ENCODE measurements at regions not wholly inside any gene's neighbourhood (a gene's known extent, or its start where the extent isn't known, plus 50 kb on each side); places are given as distances from the start of the nearest gene placed in this dataset.
A peak's percentile ranks its signal among the peaks of the same experiment; 100 is the strongest.

DNA sequence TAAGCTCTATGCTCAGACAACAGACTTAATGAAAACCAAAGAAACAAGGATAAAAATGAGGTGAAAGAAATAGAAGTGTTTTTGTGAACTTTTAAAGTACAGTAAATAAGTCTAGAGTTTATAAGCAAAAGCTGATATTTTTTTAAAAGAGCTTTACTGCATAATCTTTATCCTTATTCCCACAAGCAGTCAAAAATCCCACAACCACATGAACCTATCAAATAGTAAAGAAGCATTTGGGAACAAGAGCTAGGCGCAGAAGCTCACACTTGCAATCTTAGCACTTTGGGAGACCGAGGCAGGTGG is 103.8 kb upstream of the TJP1 start:
- peak; percentile 88 for TF ChIP-seq CTCF (IDR thresholded peaks at IDR 0.05; ENCODE audit: poor library complexity, severe bottlenecking)
- Histone ChIP-seq H3K36me3 (ENCODE audit: low read depth) (no peaks in the 10 kb centered on the region), H3K9me3 (ENCODE audit: severe bottlenecking) (no peaks in the 10 kb centered on the region), H3K27ac (ENCODE audit: poor library complexity, severe bottlenecking) (peak overlapping the region; percentile 97), H3K4me3 (ENCODE audit: severe bottlenecking) (no peak overlapping the region), H3K27me3 (ENCODE audit: insufficient read depth, poor library complexity, severe bottlenecking) (no peaks in the 10 kb centered on the region), H3K4me1 (ENCODE audit: insufficient read depth, poor library complexity, severe bottlenecking) (peaks cover 51% of the 10 kb centered on the region)
- ATAC-seq (ENCODE audit: low read depth) = no peak
- no peak for DNase-seq (ENCODE audit: low spot score)

DNA sequence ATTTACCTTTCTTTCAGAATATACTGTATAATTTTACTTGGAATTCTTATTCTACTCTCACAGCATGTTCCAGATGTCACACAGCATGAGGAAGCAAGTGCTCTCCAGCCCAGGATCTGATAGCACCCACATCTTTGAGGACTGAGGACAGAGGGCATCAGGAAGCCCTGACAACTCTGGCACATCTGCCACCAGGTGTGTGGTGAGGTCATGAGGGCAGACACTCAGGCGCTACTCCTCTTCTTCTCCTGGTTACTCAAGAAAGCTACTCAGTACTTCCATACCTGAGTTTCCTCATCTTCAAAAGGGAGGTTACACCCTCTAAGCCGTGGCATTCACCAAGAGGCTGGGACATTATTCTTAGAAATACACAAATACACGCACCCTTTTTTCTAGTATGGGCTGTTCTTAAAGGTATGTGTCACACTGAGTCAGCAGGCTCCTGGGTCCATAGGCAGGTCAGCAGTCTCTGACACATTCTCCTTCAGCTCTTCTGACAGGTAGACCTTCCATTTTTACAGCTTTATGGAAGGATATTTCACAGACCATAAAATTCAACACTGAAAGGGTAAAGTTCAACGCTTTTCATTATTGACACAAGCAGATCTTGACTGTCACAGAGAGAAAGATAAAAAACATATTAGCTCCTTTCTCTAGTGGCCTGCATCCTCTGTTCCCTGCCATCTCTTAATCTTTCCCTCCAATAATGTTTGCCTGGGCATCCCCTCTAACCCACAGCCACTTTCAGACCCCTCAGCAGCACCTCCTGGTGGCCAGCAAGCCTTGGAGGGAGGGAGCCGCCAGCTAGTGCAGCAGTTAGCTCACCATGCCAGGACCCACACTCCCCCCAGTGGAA is 103.2 kb upstream of the TJP1 start:
- Histone ChIP-seq H3K9me3 (ENCODE audit: severe bottlenecking) (no peaks in the 10 kb centered on the region), H3K4me1 (ENCODE audit: insufficient read depth, poor library complexity, severe bottlenecking) (peaks cover 56% of the 10 kb centered on the region), H3K27me3 (ENCODE audit: insufficient read depth, poor library complexity, severe bottlenecking) (no peaks in the 10 kb centered on the region), H3K36me3 (ENCODE audit: low read depth) (no peaks in the 10 kb centered on the region), H3K27ac (ENCODE audit: poor library complexity, severe bottlenecking) (peak overlapping the region; percentile 97), H3K4me3 (ENCODE audit: severe bottlenecking) (no peak overlapping the region)
- DNase-seq (ENCODE audit: low spot score) (peak; percentile 94), ATAC-seq (ENCODE audit: low read depth) (peak; percentile 76)
- peak; percentile 99 for TF ChIP-seq CTCF (IDR thresholded peaks at IDR 0.05; ENCODE audit: poor library complexity, severe bottlenecking)

DNA sequence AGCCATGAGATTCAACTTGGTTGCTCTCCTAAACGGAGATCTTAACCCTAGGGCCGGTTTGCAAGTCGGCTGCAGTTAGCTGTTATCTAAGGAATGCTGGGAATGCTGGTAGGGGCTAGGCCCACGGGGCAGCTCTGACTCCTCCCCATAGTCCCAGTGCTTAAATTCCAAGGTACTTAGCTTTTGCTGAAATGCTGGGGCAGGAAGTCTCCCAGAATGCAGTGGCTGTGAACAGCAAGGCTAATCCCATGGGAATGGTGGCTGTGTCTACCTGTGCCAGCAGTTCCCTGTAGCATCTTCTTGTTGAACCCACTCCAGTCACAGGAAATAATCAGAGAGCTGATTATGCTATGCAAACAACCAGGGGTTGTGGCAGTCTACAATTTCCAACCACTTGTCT is 102.5 kb upstream of the TJP1 start:
- no peaks in the 10 kb centered on the region for H3K36me3 ChIP-seq (ENCODE audit: low read depth)
- peak; percentile 86 for DNase-seq (ENCODE audit: low spot score)
- ATAC-seq (ENCODE audit: low read depth) = peak; percentile 55
- peak overlapping the region; percentile 97 for H3K27ac ChIP-seq (ENCODE audit: poor library complexity, severe bottlenecking)
- no peak for TF ChIP-seq CTCF (IDR thresholded peaks at IDR 0.05; ENCODE audit: poor library complexity, severe bottlenecking)
- no peaks in the 10 kb centered on the region for H3K9me3 ChIP-seq (ENCODE audit: severe bottlenecking)
- H3K4me3 ChIP-seq (ENCODE audit: severe bottlenecking) = no peak overlapping the region
- peaks cover 63% of the 10 kb centered on the region for H3K4me1 ChIP-seq (ENCODE audit: insufficient read depth, poor library complexity, severe bottlenecking)
- no peaks in the 10 kb centered on the region for H3K27me3 ChIP-seq (ENCODE audit: insufficient read depth, poor library complexity, severe bottlenecking)

DNA sequence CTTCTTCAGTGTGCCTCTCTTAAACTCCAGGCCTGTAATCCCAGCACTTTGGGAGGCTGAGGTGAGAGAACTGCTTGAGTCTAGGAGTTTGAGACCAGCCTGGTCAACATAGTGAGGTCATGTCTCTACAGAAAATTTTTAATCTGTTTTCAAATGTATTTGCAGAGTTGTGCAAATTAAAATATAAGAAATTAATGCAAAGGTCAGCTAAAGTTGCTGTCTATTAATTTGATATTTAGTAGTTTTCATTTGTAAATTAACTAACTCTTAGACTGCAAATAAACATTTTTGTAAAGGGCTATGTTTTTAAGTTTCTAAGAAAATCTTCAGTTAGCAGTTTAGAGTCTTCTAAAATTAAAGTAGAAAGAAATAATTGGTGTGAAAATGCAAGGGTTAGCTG is 99.9 kb upstream of the TJP1 start:
- peak overlapping the region; percentile 97 for H3K27ac ChIP-seq (ENCODE audit: poor library complexity, severe bottlenecking)
- H3K4me1 ChIP-seq (ENCODE audit: insufficient read depth, poor library complexity, severe bottlenecking) = peaks cover 74% of the 10 kb centered on the region
- H3K36me3 ChIP-seq (ENCODE audit: low read depth) = no peaks in the 10 kb centered on the region
- no peak for TF ChIP-seq CTCF (IDR thresholded peaks at IDR 0.05; ENCODE audit: poor library complexity, severe bottlenecking)
- no peak for DNase-seq (ENCODE audit: low spot score)
- no peak overlapping the region for H3K4me3 ChIP-seq (ENCODE audit: severe bottlenecking)
- no peaks in the 10 kb centered on the region for H3K27me3 ChIP-seq (ENCODE audit: insufficient read depth, poor library complexity, severe bottlenecking)
- no peak for ATAC-seq (ENCODE audit: low read depth)
- no peaks in the 10 kb centered on the region for H3K9me3 ChIP-seq (ENCODE audit: severe bottlenecking)

DNA sequence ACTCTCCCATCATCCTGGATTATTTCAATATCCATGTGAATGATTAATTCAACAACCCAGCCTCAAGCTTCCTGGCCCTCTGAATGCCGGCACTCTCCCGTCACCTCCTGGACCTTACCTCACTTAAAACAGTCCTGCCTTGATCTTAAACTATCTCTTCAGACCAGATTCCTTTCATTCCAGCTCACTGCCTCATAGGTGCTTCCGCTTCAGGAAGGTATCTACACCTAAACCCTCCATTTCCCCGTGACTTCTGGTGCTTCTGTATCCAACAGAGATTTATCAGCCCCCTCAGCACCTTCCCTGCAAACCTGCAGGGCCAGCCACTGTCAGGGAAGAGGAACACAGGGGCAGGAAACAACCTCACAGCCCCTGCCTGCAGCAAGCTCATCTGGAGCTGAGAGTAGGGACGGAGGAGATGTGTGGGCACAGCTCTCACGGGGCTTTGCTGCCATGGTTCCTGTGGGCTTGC is 98.9 kb upstream of the TJP1 start:
- Histone ChIP-seq H3K27ac (ENCODE audit: poor library complexity, severe bottlenecking) (peak overlapping the region; percentile 97), H3K36me3 (ENCODE audit: low read depth) (no peaks in the 10 kb centered on the region), H3K27me3 (ENCODE audit: insufficient read depth, poor library complexity, severe bottlenecking) (no peaks in the 10 kb centered on the region), H3K9me3 (ENCODE audit: severe bottlenecking) (no peaks in the 10 kb centered on the region), H3K4me1 (ENCODE audit: insufficient read depth, poor library complexity, severe bottlenecking) (peaks cover 69% of the 10 kb centered on the region), H3K4me3 (ENCODE audit: severe bottlenecking) (no peak overlapping the region)
- peak; percentile 91 for DNase-seq (ENCODE audit: low spot score)
- peak; percentile 76 for ATAC-seq (ENCODE audit: low read depth)
- TF ChIP-seq CTCF (IDR thresholded peaks at IDR 0.05; ENCODE audit: poor library complexity, severe bottlenecking) = peak; percentile 38

All from RWPE2 (cell line).